Brain microvascular endothelial cell (primary cell): ENCODE measurements at regions not wholly inside any gene's neighbourhood (a gene's known extent, or its start where the extent isn't known, plus 50 kb on each side); places are given as distances from the start of the nearest gene placed in this dataset.

Experiments
- DNase-seq: peaks from one replicate; pipeline ENCODE4 v3.0.0-alpha.2; 2020
- H3K27ac ChIP-seq: fragments of 250-450 bp; sonication (Bioruptor Pico); 2 replicates; pipeline ENCODE4 v1.5.1; 2020; ENCODE audit warnings: mild to moderate bottlenecking, moderate library complexity
- H3K27me3 ChIP-seq: fragments of 250-450 bp; sonication (Bioruptor Pico); replicated peaks from 2 replicates; pipeline ENCODE4 v1.5.1; 2020; ENCODE audit warnings: mild to moderate bottlenecking
- H3K36me3 ChIP-seq: fragments of 250-450 bp; sonication (Bioruptor Pico); replicated peaks from 2 replicates; pipeline ENCODE4 v1.5.1; 2020; ENCODE audit warnings: mild to moderate bottlenecking
- H3K4me3 ChIP-seq: 2 replicates; pipeline ENCODE4 v1.5.1; 2011; ENCODE audit warnings: low read depth, mild to moderate bottlenecking, control low read depth, low read length, moderate library complexity
- CTCF ChIP-seq: IDR thresholded peaks from 2 replicates; pipeline ENCODE4 v1.5.1; 2011; ENCODE audit warnings: low read depth, mild to moderate bottlenecking, moderate library complexity, low read length, control low read depth, inconsistent platforms; ENCODE audit errors: missing control alignments
- in situ Hi-C: cut with HindIII; loops from 2 replicates; pipeline ENCODE4 v1.10.0; 2017; ENCODE audit warnings: low sequenced_read_pairs, low pct_ligation_motif_present

GRCh38 chr7:53245721-53246120 lies 210.3 kb downstream of the POM121L12 start:
- TF ChIP-seq CTCF, result no peak
- no peaks in the 10 kb centered on the region for H3K27me3 ChIP-seq
- DNase-seq, result no peak
- no peak overlapping the region for H3K4me3 ChIP-seq
- no peaks in the 10 kb centered on the region for H3K36me3 ChIP-seq
- H3K27ac ChIP-seq, result no peak overlapping the region
- in situ Hi-C loops, result no loop called here

- H3K36me3 ChIP-seq, result no peaks in the 10 kb centered on the region
- no peak for DNase-seq
- in situ Hi-C loops, result no loop called here
- H3K27ac ChIP-seq, result no peak overlapping the region
- no peak for TF ChIP-seq CTCF
- no peaks in the 10 kb centered on the region for H3K27me3 ChIP-seq
- no peak overlapping the region for H3K4me3 ChIP-seq
Observed at GRCh38 chr7:53246957-53247356, 211.5 kb downstream of the POM121L12 start.

- no peak overlapping the region for H3K4me3 ChIP-seq
- no peak overlapping the region for H3K27ac ChIP-seq
- in situ Hi-C loops, result no loop called here
- DNase-seq, result no peak
- no peak for TF ChIP-seq CTCF
- H3K36me3 ChIP-seq, result no peaks in the 10 kb centered on the region
- no peaks in the 10 kb centered on the region for H3K27me3 ChIP-seq
Observed at GRCh38 chr7:53252539-53252938, 217.1 kb downstream of the POM121L12 start.

GRCh38 chr7:53272081-53272480 lies 236.6 kb downstream of the POM121L12 start:
- Histone ChIP-seq H3K4me3 (no peak overlapping the region), H3K27me3 (no peaks in the 10 kb centered on the region), H3K27ac (no peak overlapping the region), H3K36me3 (no peaks in the 10 kb centered on the region)
- no peak for TF ChIP-seq CTCF
- no peak for DNase-seq
- in situ Hi-C loops, result no loop called here

GRCh38 chr7:53281312-53281711 lies 245.9 kb downstream of the POM121L12 start:
- DNase-seq, result no peak
- H3K36me3 ChIP-seq, result no peaks in the 10 kb centered on the region
- no peak overlapping the region for H3K27ac ChIP-seq
- H3K27me3 ChIP-seq, result no peaks in the 10 kb centered on the region
- no peak for TF ChIP-seq CTCF
- H3K4me3 ChIP-seq, result no peak overlapping the region
- in situ Hi-C loops, result no loop called here

- in situ Hi-C loops, result no loop called here
- Histone ChIP-seq H3K4me3 (no peak overlapping the region), H3K27ac (no peak overlapping the region), H3K27me3 (no peaks in the 10 kb centered on the region), H3K36me3 (no peaks in the 10 kb centered on the region)
- no peak for DNase-seq
- no peak for TF ChIP-seq CTCF
Observed at GRCh38 chr7:53292341-53292740, 256.9 kb downstream of the POM121L12 start.
